Gastroesophageal sphincter (tissue), 4 donors: ENCODE measurements at regions not wholly inside any gene's neighbourhood (a gene's known extent, or its start where the extent isn't known, plus 50 kb on each side); places are given as distances from the start of the nearest gene placed in this dataset.

Experiments
- ATAC-seq: fragments of 150-250 bp; one replicate; pipeline ENCODE4 v1.9.1; 2016; ENCODE audit warnings: mild to moderate bottlenecking, moderate library complexity
- H3K27ac ChIP-seq, 4 donors: fragments of 200-600 bp; sonication (generic) in 3 of 4; 1 replicate in 3 of 4; 2 replicates in 1 of 4; pipeline ENCODE4 v1.5.1; 2016 to 2019
- H3K27me3 ChIP-seq: fragments of 200-600 bp; sonication (generic); one replicate; pipeline ENCODE4 v1.5.1; 2019
- H3K36me3 ChIP-seq, 2 donors: fragments of 200-600 bp; sonication (generic); one replicate each; pipeline ENCODE4 v1.5.1; 2019; ENCODE audit warnings: control low read depth in 1 of 2
- H3K4me1 ChIP-seq, 3 donors: fragments of 200-600 bp; sonication (generic); 1 replicate in 2 of 3; 2 replicates in 1 of 3; pipeline ENCODE4 v1.5.1; 2016 to 2019; ENCODE audit warnings: control low read depth in 2 of 3
- H3K4me3 ChIP-seq, 2 donors: fragments of 200-600 bp; sonication (generic); one replicate each; pipeline ENCODE4 v1.5.1; 2019; ENCODE audit warnings: mild to moderate bottlenecking in 1 of 2, moderate library complexity in 1 of 2
- H3K9me3 ChIP-seq, 3 donors: fragments of 200-600 bp; sonication (generic); one replicate each; pipeline ENCODE4 v1.5.1; 2017 to 2019; ENCODE audit warnings: control low read depth in 2 of 3
- EP300 ChIP-seq: sonication (generic); formaldehyde crosslinking; IDR thresholded peaks from one replicate; pipeline ENCODE4 v1.6.1; 2017; ENCODE audit warnings: antibody characterized with exemption, mild to moderate bottlenecking
- POLR2A ChIP-seq, 2 donors: fragments of 450-650 bp; IDR thresholded peaks; one replicate each; pipeline ENCODE4 v1.6.1; 2017; ENCODE audit warnings: antibody characterized with exemption in 2 of 2, mild to moderate bottlenecking in 2 of 2, moderate library complexity in 1 of 2
- POLR2AphosphoS5 ChIP-seq: sonication (generic); formaldehyde crosslinking; IDR thresholded peaks from one replicate; pipeline ENCODE4 v1.6.1; 2017; ENCODE audit warnings: antibody characterized with exemption
- WGBS, 2 donors: methylation state at CpG; one replicate each; pipeline ENCODE4 v1.1.5; 2018; ENCODE audit warnings: low coverage in 1 of 2; 5-methylcytosine and 5-hydroxymethylcytosine counted together
- TF ChIP-seq, protein P1 (sequence below), 4 experiments: fragments of 200-600 bp in 2 of 4; fragments of 450-650 bp in 2 of 4; sonication (generic) in 1 of 4; IDR thresholded peaks; one replicate each; pipeline ENCODE4 v1.5.1; 2017 to 2019; ENCODE audit warnings: antibody characterized with exemption in 4 of 4, mild to moderate bottlenecking in 2 of 4, moderate library complexity in 2 of 4

DNA sequence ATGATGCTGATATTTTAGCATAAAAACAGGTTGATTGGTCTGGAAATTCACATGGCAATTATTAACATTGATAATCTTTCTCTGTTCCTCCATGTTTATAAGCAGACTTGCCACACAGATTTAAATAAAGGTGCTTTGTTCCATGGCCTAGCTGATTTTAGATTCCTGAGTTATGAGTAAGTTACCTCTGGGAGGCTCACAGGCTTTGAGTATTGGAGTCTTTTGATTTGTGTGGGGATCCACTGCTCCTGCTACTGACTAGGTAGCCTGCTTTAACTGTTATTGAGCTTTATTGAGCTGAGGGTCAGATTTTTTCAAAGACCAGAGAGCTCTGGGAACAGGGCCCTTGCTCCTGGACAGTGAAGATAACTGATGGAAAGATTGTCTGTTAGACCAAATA lies 166.1 kb downstream of the ANKRD30B start:
- Histone ChIP-seq H3K27me3 (no peaks in the 10 kb centered on the region), H3K4me3 (no peak overlapping the region), H3K27ac (no peak overlapping the region), H3K4me1 (no peaks in the 10 kb centered on the region), H3K36me3 (no peaks in the 10 kb centered on the region), H3K9me3 (no peaks in the 10 kb centered on the region)
- TF ChIP-seq POLR2A (IDR thresholded peaks at IDR 0.05) = no peak
- TF ChIP-seq, protein P1, sequence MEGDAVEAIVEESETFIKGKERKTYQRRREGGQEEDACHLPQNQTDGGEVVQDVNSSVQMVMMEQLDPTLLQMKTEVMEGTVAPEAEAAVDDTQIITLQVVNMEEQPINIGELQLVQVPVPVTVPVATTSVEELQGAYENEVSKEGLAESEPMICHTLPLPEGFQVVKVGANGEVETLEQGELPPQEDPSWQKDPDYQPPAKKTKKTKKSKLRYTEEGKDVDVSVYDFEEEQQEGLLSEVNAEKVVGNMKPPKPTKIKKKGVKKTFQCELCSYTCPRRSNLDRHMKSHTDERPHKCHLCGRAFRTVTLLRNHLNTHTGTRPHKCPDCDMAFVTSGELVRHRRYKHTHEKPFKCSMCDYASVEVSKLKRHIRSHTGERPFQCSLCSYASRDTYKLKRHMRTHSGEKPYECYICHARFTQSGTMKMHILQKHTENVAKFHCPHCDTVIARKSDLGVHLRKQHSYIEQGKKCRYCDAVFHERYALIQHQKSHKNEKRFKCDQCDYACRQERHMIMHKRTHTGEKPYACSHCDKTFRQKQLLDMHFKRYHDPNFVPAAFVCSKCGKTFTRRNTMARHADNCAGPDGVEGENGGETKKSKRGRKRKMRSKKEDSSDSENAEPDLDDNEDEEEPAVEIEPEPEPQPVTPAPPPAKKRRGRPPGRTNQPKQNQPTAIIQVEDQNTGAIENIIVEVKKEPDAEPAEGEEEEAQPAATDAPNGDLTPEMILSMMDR (IDR thresholded peaks at IDR 0.05) = no peak
- TF ChIP-seq EP300 = no peak
- ATAC-seq = no peak

DNA sequence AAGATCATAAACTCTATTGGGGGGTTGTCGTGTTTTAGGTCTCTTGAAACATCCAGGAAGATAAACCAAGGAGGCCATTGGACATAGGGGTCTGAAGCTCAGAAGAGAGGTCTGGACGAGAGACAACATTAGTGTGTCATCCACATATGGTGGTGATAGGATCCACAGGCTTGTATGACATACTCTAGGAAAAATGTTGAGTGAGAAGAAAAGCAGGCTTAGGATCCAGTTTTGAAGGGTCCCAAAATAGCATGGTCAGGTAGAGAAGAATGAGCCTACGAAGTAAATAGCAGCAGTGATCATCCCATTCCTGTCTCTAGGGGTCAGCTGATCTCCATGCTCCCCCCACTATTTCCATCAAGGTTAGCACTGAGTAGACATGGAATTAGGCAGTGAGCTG lies 166.8 kb downstream of the ANKRD30B start:
- Histone ChIP-seq H3K4me3 (no peak overlapping the region), H3K27ac (no peak overlapping the region), H3K4me1 (no peaks in the 10 kb centered on the region), H3K27me3 (no peaks in the 10 kb centered on the region), H3K36me3 (no peaks in the 10 kb centered on the region), H3K9me3 (no peaks in the 10 kb centered on the region)
- ATAC-seq = no peak
- no peak for TF ChIP-seq POLR2AphosphoS5
- 52 to 58% methylated on average over 2 to 3 of the region's 3 CpGs for WGBS, 2 donors

DNA sequence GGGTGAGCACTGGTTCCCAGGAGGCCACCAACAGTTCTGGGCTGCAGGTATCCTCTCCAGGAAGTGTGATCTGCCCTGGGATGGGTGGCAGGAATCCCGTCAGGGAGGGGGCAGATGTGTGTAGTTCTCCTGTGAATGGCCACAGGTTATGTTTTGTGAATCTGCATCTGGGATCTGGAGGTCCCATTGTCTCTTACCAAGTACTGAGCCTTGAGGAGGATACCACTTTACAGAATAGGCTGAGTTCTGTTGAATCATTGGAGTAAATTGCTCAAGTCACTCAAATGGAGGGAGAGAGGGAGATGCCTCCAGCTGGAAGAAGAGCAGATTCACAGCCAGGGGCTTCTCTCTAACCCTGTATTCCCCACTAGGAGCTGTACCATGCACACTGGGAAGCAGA lies 168.2 kb downstream of the ANKRD30B start:
- Histone ChIP-seq H3K27ac (no peak overlapping the region), H3K9me3 (no peaks in the 10 kb centered on the region), H3K4me1 (no peaks in the 10 kb centered on the region), H3K4me3 (no peak overlapping the region), H3K36me3 (no peaks in the 10 kb centered on the region), H3K27me3 (no peaks in the 10 kb centered on the region)
- WGBS, 2 donors = 20% methylated on average over 1 of the region's 1 CpG; no CpG with 5 or more reads in 1 of the 2 donors
- TF ChIP-seq, protein P1 (IDR thresholded peaks at IDR 0.05) = no peak
- no peak for TF ChIP-seq POLR2AphosphoS5
- no peak for TF ChIP-seq EP300
- TF ChIP-seq POLR2A (IDR thresholded peaks at IDR 0.05) = no peak
- ATAC-seq = no peak

DNA sequence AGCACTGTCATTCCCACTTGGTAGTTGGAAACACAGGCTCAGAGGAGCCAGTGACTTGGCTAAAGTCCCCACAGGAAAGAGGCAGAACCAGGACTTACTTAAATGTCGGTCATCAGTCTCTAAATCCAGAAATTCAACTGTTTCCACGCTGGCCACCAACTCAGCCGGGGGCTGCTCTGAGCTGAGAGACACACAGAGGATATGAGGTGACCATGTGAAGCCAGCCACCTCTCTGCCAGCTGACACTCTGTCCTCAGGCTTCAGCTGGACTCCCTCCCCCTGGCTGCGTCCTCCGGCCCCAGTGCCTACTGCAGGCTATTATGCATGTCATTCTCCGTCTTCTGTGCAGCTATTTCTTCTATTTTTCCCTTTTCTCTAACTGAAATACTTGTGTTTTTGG lies 168.9 kb downstream of the ANKRD30B start:
- TF ChIP-seq, protein P1 (IDR thresholded peaks at IDR 0.05) = no peak
- TF ChIP-seq POLR2AphosphoS5 (no peak), POLR2A (IDR thresholded peaks at IDR 0.05) (no peak), EP300 (no peak)
- 71 to 87% methylated on average over 3 to 6 of the region's 6 CpGs for WGBS, 2 donors
- no peak overlapping the region for H3K4me3 ChIP-seq
- H3K27ac ChIP-seq = no peak overlapping the region
- H3K4me1 ChIP-seq = no peaks in the 10 kb centered on the region
- ATAC-seq = no peak
- no peaks in the 10 kb centered on the region for H3K9me3 ChIP-seq
- H3K36me3 ChIP-seq = no peaks in the 10 kb centered on the region
- no peaks in the 10 kb centered on the region for H3K27me3 ChIP-seq

DNA sequence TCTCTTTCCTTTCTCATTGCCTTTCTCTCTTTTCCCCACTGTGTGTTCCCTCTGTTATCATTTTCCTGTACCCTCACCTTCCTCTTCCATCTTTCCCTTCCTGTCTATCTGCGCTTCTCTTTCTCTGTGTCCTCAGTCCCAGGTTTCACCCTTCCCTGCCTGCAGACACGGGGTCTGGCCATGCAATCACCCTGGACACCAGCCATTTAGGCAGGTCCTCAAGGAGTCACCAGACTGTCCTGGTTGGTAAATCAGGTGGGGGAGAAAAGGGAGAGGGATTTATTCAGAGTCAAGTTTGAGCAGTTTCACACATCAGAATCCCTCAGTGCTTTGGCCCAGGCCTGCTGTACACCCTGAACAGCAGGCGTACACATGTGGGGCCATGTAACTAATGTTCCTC lies 169.3 kb downstream of the ANKRD30B start:
- H3K27ac ChIP-seq = no peak overlapping the region
- no peaks in the 10 kb centered on the region for H3K4me1 ChIP-seq
- no peaks in the 10 kb centered on the region for H3K36me3 ChIP-seq
- no peak overlapping the region for H3K4me3 ChIP-seq
- no peaks in the 10 kb centered on the region for H3K9me3 ChIP-seq
- no peak for ATAC-seq
- TF ChIP-seq POLR2AphosphoS5 (no peak), POLR2A (IDR thresholded peaks at IDR 0.05) (no peak), EP300 (no peak)
- TF ChIP-seq, protein P1 (IDR thresholded peaks at IDR 0.05) = no peak
- H3K27me3 ChIP-seq = no peaks in the 10 kb centered on the region
- WGBS, 2 donors = 53 to 60% methylated on average over 2 of the region's 3 CpGs

DNA sequence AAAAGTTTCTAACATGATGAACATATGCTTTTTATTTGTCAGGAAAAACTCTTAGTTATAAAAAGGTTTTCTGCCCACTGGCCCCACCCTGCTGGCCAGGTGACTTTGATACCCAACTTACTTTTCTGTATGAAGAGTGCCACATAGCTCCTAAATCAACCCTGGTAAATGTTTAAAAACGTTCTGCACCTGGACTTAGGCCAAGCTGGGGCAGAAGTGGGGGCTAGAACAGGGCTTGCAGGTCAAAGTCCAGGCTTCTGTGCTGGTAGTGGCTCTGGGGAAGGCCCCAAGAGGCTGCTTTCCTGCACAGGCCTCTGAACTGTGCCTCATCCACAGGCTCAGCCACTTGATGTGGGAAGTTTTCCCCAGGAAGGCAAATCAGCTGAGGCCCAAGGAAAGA lies 171.7 kb downstream of the ANKRD30B start:
- no peaks in the 10 kb centered on the region for H3K36me3 ChIP-seq
- no peaks in the 10 kb centered on the region for H3K4me1 ChIP-seq
- H3K27me3 ChIP-seq = no peaks in the 10 kb centered on the region
- ATAC-seq = no peak
- WGBS, 2 donors = 0 to 43% methylated on average over 1 of the region's 1 CpG
- no peaks in the 10 kb centered on the region for H3K9me3 ChIP-seq
- H3K4me3 ChIP-seq = no peak overlapping the region
- TF ChIP-seq POLR2A (IDR thresholded peaks at IDR 0.05) (no peak), POLR2AphosphoS5 (no peak), EP300 (no peak)
- TF ChIP-seq, protein P1 (IDR thresholded peaks at IDR 0.05) = no peak
- no peak overlapping the region for H3K27ac ChIP-seq
